ENCODE measurements at regions not wholly inside any gene's neighbourhood (a gene's known extent, or its start where the extent isn't known, plus 50 kb on each side); places are given as distances from the start of the nearest gene placed in this dataset.
"Not testable (repeated sequence)": the region's sequence is repeated elsewhere in the genome, so short reads cannot be mapped to it uniquely, and the experiment has no call there.

GRCh38 chr14:27278341-27278740, 680.5 kb upstream of the NOVA1 start:
- no peaks in the 10 kb centered on the region for H3K9me2 ChIP-seq (replicated peaks; ENCODE audit: insufficient read depth, low read length)
- no peak overlapping the region for H3K9ac ChIP-seq (ENCODE audit: low read length)
- H2AFZ ChIP-seq (ENCODE audit: low read depth, low read length, severe bottlenecking): no peak overlapping the region
- TF ChIP-seq, protein P1, sequence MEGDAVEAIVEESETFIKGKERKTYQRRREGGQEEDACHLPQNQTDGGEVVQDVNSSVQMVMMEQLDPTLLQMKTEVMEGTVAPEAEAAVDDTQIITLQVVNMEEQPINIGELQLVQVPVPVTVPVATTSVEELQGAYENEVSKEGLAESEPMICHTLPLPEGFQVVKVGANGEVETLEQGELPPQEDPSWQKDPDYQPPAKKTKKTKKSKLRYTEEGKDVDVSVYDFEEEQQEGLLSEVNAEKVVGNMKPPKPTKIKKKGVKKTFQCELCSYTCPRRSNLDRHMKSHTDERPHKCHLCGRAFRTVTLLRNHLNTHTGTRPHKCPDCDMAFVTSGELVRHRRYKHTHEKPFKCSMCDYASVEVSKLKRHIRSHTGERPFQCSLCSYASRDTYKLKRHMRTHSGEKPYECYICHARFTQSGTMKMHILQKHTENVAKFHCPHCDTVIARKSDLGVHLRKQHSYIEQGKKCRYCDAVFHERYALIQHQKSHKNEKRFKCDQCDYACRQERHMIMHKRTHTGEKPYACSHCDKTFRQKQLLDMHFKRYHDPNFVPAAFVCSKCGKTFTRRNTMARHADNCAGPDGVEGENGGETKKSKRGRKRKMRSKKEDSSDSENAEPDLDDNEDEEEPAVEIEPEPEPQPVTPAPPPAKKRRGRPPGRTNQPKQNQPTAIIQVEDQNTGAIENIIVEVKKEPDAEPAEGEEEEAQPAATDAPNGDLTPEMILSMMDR (IDR thresholded peaks at IDR 0.05; ENCODE audit: insufficient read depth, low read length, poor library complexity, severe bottlenecking): no peak
- TF ChIP-seq EZH2phosphoT487 (conservative IDR thresholded peaks at IDR 0.05; ENCODE audit: low read length): no peak
- no peak overlapping the region for H3K4me3 ChIP-seq (ENCODE audit: insufficient read depth, low read length, poor library complexity, severe bottlenecking)
- H3K4me2 ChIP-seq (ENCODE audit: low read depth, low read length, poor library complexity, severe bottlenecking): no peak overlapping the region
- no peaks in the 10 kb centered on the region for H3K36me3 ChIP-seq (ENCODE audit: low read length)
- peaks cover 11% of the 10 kb centered on the region; the same call in 1 of the 2 replicates for H3K9me3 ChIP-seq (ENCODE audit: insufficient read depth, low read length)
- no peak overlapping the region for H3K27ac ChIP-seq (ENCODE audit: low read depth, low read length)
- H3K27me3 ChIP-seq (ENCODE audit: low read length): no peaks in the 10 kb centered on the region
- H4K20me1 ChIP-seq (ENCODE audit: low read depth, low read length): no peaks in the 10 kb centered on the region
- no peaks in the 10 kb centered on the region for H3F3A ChIP-seq (ENCODE audit: insufficient read depth)
- H3K79me2 ChIP-seq (ENCODE audit: insufficient read depth, low read length): no peaks in the 10 kb centered on the region

DNA sequence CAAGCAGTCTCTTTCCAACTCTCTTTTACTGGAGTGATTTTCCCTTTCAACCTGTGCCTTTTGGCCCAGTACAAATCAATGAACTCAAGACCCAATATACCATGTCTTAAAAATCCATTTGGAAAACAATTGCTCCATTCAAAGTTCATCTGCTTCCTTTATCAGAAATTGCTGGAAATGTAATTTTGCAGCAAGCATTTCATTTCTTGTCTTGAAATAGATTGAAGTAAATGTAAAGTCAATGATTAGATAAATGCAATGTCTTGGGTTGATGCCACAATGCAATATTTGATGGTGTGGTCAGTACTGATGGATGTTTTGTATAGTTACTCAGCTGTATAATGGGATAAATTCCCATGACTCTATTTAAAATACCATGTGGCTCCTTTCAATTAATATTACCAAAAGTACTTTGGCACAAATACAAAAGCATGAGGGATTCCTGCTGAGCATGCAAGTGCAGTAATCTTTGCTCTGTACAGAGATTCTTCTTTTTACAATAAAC, 707.7 kb upstream of the NOVA1 start:
- Histone ChIP-seq H3K4me2 (ENCODE audit: low read depth, low read length, poor library complexity, severe bottlenecking) (no peak overlapping the region), H3K36me3 (ENCODE audit: low read length) (no peaks in the 10 kb centered on the region), H3K9me3 (ENCODE audit: insufficient read depth, low read length) (peaks cover 9% of the 10 kb centered on the region; the same call in 1 of the 2 replicates), H3K79me2 (ENCODE audit: insufficient read depth, low read length) (no peaks in the 10 kb centered on the region), H3K9ac (ENCODE audit: low read length) (no peak overlapping the region), H3K27me3 (ENCODE audit: low read length) (no peaks in the 10 kb centered on the region), H2AFZ (ENCODE audit: low read depth, low read length, severe bottlenecking) (no peak overlapping the region), H3K4me3 (ENCODE audit: insufficient read depth, low read length, poor library complexity, severe bottlenecking) (no peak overlapping the region), H3F3A (ENCODE audit: insufficient read depth) (no peaks in the 10 kb centered on the region), H4K20me1 (ENCODE audit: low read depth, low read length) (no peaks in the 10 kb centered on the region), H3K9me2 (replicated peaks; ENCODE audit: insufficient read depth, low read length) (no peaks in the 10 kb centered on the region), H3K27ac (ENCODE audit: low read depth, low read length) (no peak overlapping the region)
- no peak for TF ChIP-seq EZH2phosphoT487 (conservative IDR thresholded peaks at IDR 0.05; ENCODE audit: low read length)
- TF ChIP-seq, protein P1 (IDR thresholded peaks at IDR 0.05; ENCODE audit: insufficient read depth, low read length, poor library complexity, severe bottlenecking): no peak

GRCh38 chr14:27312730-27313129, 714.9 kb upstream of the NOVA1 start:
- H3K36me3 ChIP-seq (ENCODE audit: low read length); H4K20me1 ChIP-seq (ENCODE audit: low read depth, low read length); H3K4me3 ChIP-seq (ENCODE audit: insufficient read depth, low read length, poor library complexity, severe bottlenecking); H3F3A ChIP-seq (ENCODE audit: insufficient read depth); H2AFZ ChIP-seq (ENCODE audit: low read depth, low read length, severe bottlenecking); H3K27me3 ChIP-seq (ENCODE audit: low read length); H3K9ac ChIP-seq (ENCODE audit: low read length); H3K9me3 ChIP-seq (ENCODE audit: insufficient read depth, low read length); H3K79me2 ChIP-seq (ENCODE audit: insufficient read depth, low read length); H3K9me2 ChIP-seq (replicated peaks; ENCODE audit: insufficient read depth, low read length); H3K4me2 ChIP-seq (ENCODE audit: low read depth, low read length, poor library complexity, severe bottlenecking); H3K27ac ChIP-seq (ENCODE audit: low read depth, low read length): not testable (repeated sequence)

GRCh38 chr14:27314231-27314630, 716.4 kb upstream of the NOVA1 start:
- H3F3A ChIP-seq (ENCODE audit: insufficient read depth): no peaks in the 10 kb centered on the region
- no peaks in the 10 kb centered on the region; the same call in 1 of the 2 replicates for H3K9me3 ChIP-seq (ENCODE audit: insufficient read depth, low read length)

More at GRCh38 chr14:27314231-27314630, 716.4 kb upstream of the NOVA1 start:
- Histone ChIP-seq H3K27ac (ENCODE audit: low read depth, low read length) (no peak overlapping the region), H3K9me2 (replicated peaks; ENCODE audit: insufficient read depth, low read length) (no peaks in the 10 kb centered on the region), H3K36me3 (ENCODE audit: low read length) (no peaks in the 10 kb centered on the region), H4K20me1 (ENCODE audit: low read depth, low read length) (no peaks in the 10 kb centered on the region), H3K27me3 (ENCODE audit: low read length) (no peaks in the 10 kb centered on the region), H3K9ac (ENCODE audit: low read length) (no peak overlapping the region), H3K79me2 (ENCODE audit: insufficient read depth, low read length) (no peaks in the 10 kb centered on the region), H2AFZ (ENCODE audit: low read depth, low read length, severe bottlenecking) (no peak overlapping the region), H3K4me3 (ENCODE audit: insufficient read depth, low read length, poor library complexity, severe bottlenecking) (no peak overlapping the region), H3K4me2 (ENCODE audit: low read depth, low read length, poor library complexity, severe bottlenecking) (no peak overlapping the region)
- TF ChIP-seq, protein P1 (IDR thresholded peaks at IDR 0.05; ENCODE audit: insufficient read depth, low read length, poor library complexity, severe bottlenecking): no peak
- TF ChIP-seq EZH2phosphoT487 (conservative IDR thresholded peaks at IDR 0.05; ENCODE audit: low read length): no peak

Data from SU-DHL-6 (cell line).